CD4-positive, alpha-beta memory T cell (primary cell): ENCODE measurements at regions not wholly inside any gene's neighbourhood (a gene's known extent, or its start where the extent isn't known, plus 50 kb on each side); places are given as distances from the start of the nearest gene placed in this dataset.
"Not testable (repeated sequence)": the region's sequence is repeated elsewhere in the genome, so short reads cannot be mapped to it uniquely, and the experiment has no call there.

Experiments used
- CTCF ChIA-PET: fragments of 350-600 bp; sonication (Branson Sonifier 250); formaldehyde crosslinking; loops from one replicate; lab custom pipeline; 2021; ENCODE audit warnings: inconsistent platforms; ENCODE audit not compliant: partially characterized antibody; lab: Charles Lee
- POLR2A ChIA-PET: fragments of 350-600 bp; sonication (Branson Sonifier 250); formaldehyde crosslinking; loops from one replicate; lab custom pipeline; 2021; ENCODE audit not compliant: partially characterized antibody; lab: Charles Lee
- DNase-seq, 5 donors: peaks; one replicate each; pipeline versions ENCODE4 v3.0.0 to v3.0.0-alpha.2; 2020 to 2022; ENCODE audit warnings: mixed read lengths in 1 of 5
- H3K27ac ChIP-seq: one replicate; pipeline ENCODE4 v1.7.0; 2013; ENCODE audit warnings: low read depth, low read length
- H3K27me3 ChIP-seq: 2 replicates; pipeline ENCODE4 v1.7.0; 2013; ENCODE audit warnings: mild to moderate bottlenecking, low read length, moderate library complexity; ENCODE audit not compliant: insufficient read depth
- H3K36me3 ChIP-seq: 2 replicates; pipeline ENCODE4 v1.7.0; 2013; ENCODE audit warnings: mild to moderate bottlenecking, low read length, moderate library complexity; ENCODE audit not compliant: insufficient read depth
- H3K4me1 ChIP-seq: 2 replicates; pipeline ENCODE4 v1.7.0; 2013; ENCODE audit warnings: mild to moderate bottlenecking, low read length, moderate library complexity; ENCODE audit not compliant: insufficient read depth
- H3K4me3 ChIP-seq, 2 donors: one replicate each; pipeline ENCODE4 v1.7.0; 2013; ENCODE audit warnings: low read length in 2 of 2, mild to moderate bottlenecking in 1 of 2
- H3K9me3 ChIP-seq, 2 donors: one replicate each; pipeline ENCODE4 v1.7.0; 2013; ENCODE audit warnings: low read length in 2 of 2, control low read depth in 1 of 2; ENCODE audit not compliant: control insufficient read depth in 1 of 2
- H3K27ac Mint-ChIP-seq, 7 donors: one replicate each; pipeline ENCODE4 v1.8.0; 2020 to 2021; ENCODE audit warnings: mixed read lengths in 7 of 7, mild to moderate bottlenecking in 6 of 7, inconsistent platforms in 3 of 7, moderate library complexity in 3 of 7
- H3K27me3 Mint-ChIP-seq, 2 donors: one replicate each; pipeline ENCODE4 v1.8.0; 2020 to 2021; ENCODE audit warnings: mixed read lengths in 2 of 2
- H3K36me3 Mint-ChIP-seq, 2 donors: one replicate each; pipeline ENCODE4 v1.8.0; 2020 to 2021; ENCODE audit warnings: mixed read lengths in 2 of 2, inconsistent platforms in 1 of 2, mild to moderate bottlenecking in 1 of 2
- H3K4me1 Mint-ChIP-seq, 4 donors: one replicate each; pipeline ENCODE4 v1.8.0; 2020 to 2021; ENCODE audit warnings: mixed read lengths in 4 of 4, mild to moderate bottlenecking in 1 of 4
- H3K4me3 Mint-ChIP-seq, 8 donors: one replicate each; pipeline ENCODE4 v1.8.0; 2020 to 2021; ENCODE audit warnings: mixed read lengths in 8 of 8, mild to moderate bottlenecking in 7 of 8, moderate library complexity in 6 of 8, inconsistent platforms in 3 of 8
- H3K9me3 Mint-ChIP-seq, 8 donors: one replicate each; pipeline ENCODE4 v1.8.0; 2020 to 2021; ENCODE audit warnings: mixed read lengths in 8 of 8, mild to moderate bottlenecking in 5 of 8, inconsistent platforms in 3 of 8, moderate library complexity in 1 of 8
- intact Hi-C: fragments of 100-400 bp; cut with micrococcal nuclease; formaldehyde crosslinking; loops from one replicate; pipeline ENCODE4 v1.15.1; 2023

GRCh38 chr7:6882321-6882721 lies 56.2 kb upstream of the CCZ1B start:
- H3K4me1 Mint-ChIP-seq, H3K9me3 Mint-ChIP-seq, POLR2A ChIA-PET, H3K9me3 ChIP-seq, H3K36me3 Mint-ChIP-seq, H3K27ac Mint-ChIP-seq, H3K36me3 ChIP-seq, H3K4me3 Mint-ChIP-seq, CTCF ChIA-PET, H3K4me3 ChIP-seq, H3K4me1 ChIP-seq, intact Hi-C loops, DNase-seq, H3K27ac ChIP-seq, H3K27me3 ChIP-seq: not testable (repeated sequence)
- H3K27me3 Mint-ChIP-seq = peaks cover 15 to 23% of the 10 kb centered on the region in 2 donors

GRCh38 chr7:6883756-6884155 lies 57.7 kb upstream of the CCZ1B start:
- H3K27me3 ChIP-seq, intact Hi-C loops, H3K27ac Mint-ChIP-seq, H3K36me3 ChIP-seq, POLR2A ChIA-PET, CTCF ChIA-PET, H3K27ac ChIP-seq, H3K4me3 Mint-ChIP-seq, H3K4me1 Mint-ChIP-seq, H3K9me3 Mint-ChIP-seq, H3K9me3 ChIP-seq, H3K36me3 Mint-ChIP-seq, H3K4me1 ChIP-seq, DNase-seq, H3K4me3 ChIP-seq: not testable (repeated sequence)
- H3K27me3 Mint-ChIP-seq = peaks cover 15 to 23% of the 10 kb centered on the region in 2 donors

GRCh38 chr7:6886198-6886597 lies 60.1 kb upstream of the CCZ1B start:
- Histone ChIP-seq H3K36me3 (no peaks in the 10 kb centered on the region), H3K9me3 (no peaks in the 10 kb centered on the region), H3K27me3 (no peaks in the 10 kb centered on the region), H3K4me1 (no peaks in the 10 kb centered on the region), H3K4me3 (no peak overlapping the region), H3K27ac (no peak overlapping the region)
- Mint-ChIP-seq H3K27me3 (peaks cover 10 to 14% of the 10 kb centered on the region in 2 donors), H3K9me3 (no peaks in the 10 kb centered on the region), H3K4me1 (no peaks in the 10 kb centered on the region), H3K27ac (no peak overlapping the region), H3K36me3 (peaks cover 0 to 3% of the 10 kb centered on the region in 2 donors), H3K4me3 (no peak overlapping the region)
- DNase-seq = no peak
- intact Hi-C loops = no loop called here
- CTCF ChIA-PET = no interaction called here
- POLR2A ChIA-PET = no interaction called here

- CTCF ChIA-PET, H3K27me3 Mint-ChIP-seq, H3K9me3 ChIP-seq, H3K4me3 ChIP-seq, H3K27ac Mint-ChIP-seq, H3K27me3 ChIP-seq, H3K4me1 ChIP-seq, H3K27ac ChIP-seq, H3K36me3 ChIP-seq, DNase-seq, H3K9me3 Mint-ChIP-seq, H3K36me3 Mint-ChIP-seq, H3K4me1 Mint-ChIP-seq, intact Hi-C loops, POLR2A ChIA-PET, H3K4me3 Mint-ChIP-seq: not testable (repeated sequence)
Measured at GRCh38 chr7:6888267-6889045, 62.4 kb upstream of the CCZ1B start.

GRCh38 chr7:6889252-6889812 lies 63.3 kb upstream of the CCZ1B start:
- Mint-ChIP-seq H3K9me3 (no peaks in the 10 kb centered on the region), H3K27me3 (peaks cover 1 to 5% of the 10 kb centered on the region in 2 donors), H3K4me3 (no peak overlapping the region), H3K27ac (no peak overlapping the region), H3K36me3 (peaks cover 0 to 3% of the 10 kb centered on the region in 2 donors), H3K4me1 (no peaks in the 10 kb centered on the region)
- POLR2A ChIA-PET = no interaction called here
- DNase-seq = no peak
- Histone ChIP-seq H3K4me3 (no peak overlapping the region), H3K27me3 (no peaks in the 10 kb centered on the region), H3K27ac (no peak overlapping the region), H3K9me3 (no peaks in the 10 kb centered on the region), H3K36me3 (no peaks in the 10 kb centered on the region), H3K4me1 (no peaks in the 10 kb centered on the region)
- intact Hi-C loops = no loop called here
- CTCF ChIA-PET = no interaction called here

GRCh38 chr7:6902097-6902518 lies 76.0 kb upstream of the CCZ1B start:
- DNase-seq, H3K27ac Mint-ChIP-seq, intact Hi-C loops, H3K4me3 ChIP-seq, H3K4me3 Mint-ChIP-seq, H3K9me3 ChIP-seq, H3K4me1 Mint-ChIP-seq, H3K27ac ChIP-seq, POLR2A ChIA-PET, H3K4me1 ChIP-seq, H3K36me3 ChIP-seq, H3K27me3 ChIP-seq, H3K27me3 Mint-ChIP-seq, H3K36me3 Mint-ChIP-seq, H3K9me3 Mint-ChIP-seq, CTCF ChIA-PET: not testable (repeated sequence)

GRCh38 chr7:6903289-6903688 lies 77.2 kb upstream of the CCZ1B start:
- H3K9me3 ChIP-seq, DNase-seq, H3K4me1 ChIP-seq, H3K4me3 ChIP-seq, intact Hi-C loops, H3K27ac Mint-ChIP-seq, H3K4me3 Mint-ChIP-seq, CTCF ChIA-PET, H3K36me3 Mint-ChIP-seq, H3K27me3 Mint-ChIP-seq, H3K36me3 ChIP-seq, H3K27me3 ChIP-seq, H3K27ac ChIP-seq, POLR2A ChIA-PET, H3K4me1 Mint-ChIP-seq, H3K9me3 Mint-ChIP-seq: not testable (repeated sequence)
